ENCODE measurements at regions not wholly inside any gene's neighbourhood (a gene's known extent, or its start where the extent isn't known, plus 50 kb on each side); places are given as distances from the start of the nearest gene placed in this dataset.

- TF ChIP-seq CTCF (IDR thresholded peaks at IDR 0.05) (no peak), POLR2A (IDR thresholded peaks at IDR 0.05) (no peak)
Measured at GRCh38 chr18:29254123-29254522, 1077.2 kb upstream of the CDH2 start.

All from heart left ventricle (tissue), 13 donors.